ENCODE measurements at regions not wholly inside any gene's neighbourhood (a gene's known extent, or its start where the extent isn't known, plus 50 kb on each side); places are given as distances from the start of the nearest gene placed in this dataset.

- TF ChIP-seq, protein P1, sequence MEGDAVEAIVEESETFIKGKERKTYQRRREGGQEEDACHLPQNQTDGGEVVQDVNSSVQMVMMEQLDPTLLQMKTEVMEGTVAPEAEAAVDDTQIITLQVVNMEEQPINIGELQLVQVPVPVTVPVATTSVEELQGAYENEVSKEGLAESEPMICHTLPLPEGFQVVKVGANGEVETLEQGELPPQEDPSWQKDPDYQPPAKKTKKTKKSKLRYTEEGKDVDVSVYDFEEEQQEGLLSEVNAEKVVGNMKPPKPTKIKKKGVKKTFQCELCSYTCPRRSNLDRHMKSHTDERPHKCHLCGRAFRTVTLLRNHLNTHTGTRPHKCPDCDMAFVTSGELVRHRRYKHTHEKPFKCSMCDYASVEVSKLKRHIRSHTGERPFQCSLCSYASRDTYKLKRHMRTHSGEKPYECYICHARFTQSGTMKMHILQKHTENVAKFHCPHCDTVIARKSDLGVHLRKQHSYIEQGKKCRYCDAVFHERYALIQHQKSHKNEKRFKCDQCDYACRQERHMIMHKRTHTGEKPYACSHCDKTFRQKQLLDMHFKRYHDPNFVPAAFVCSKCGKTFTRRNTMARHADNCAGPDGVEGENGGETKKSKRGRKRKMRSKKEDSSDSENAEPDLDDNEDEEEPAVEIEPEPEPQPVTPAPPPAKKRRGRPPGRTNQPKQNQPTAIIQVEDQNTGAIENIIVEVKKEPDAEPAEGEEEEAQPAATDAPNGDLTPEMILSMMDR (conservative IDR thresholded peaks at IDR 0.05; ENCODE audit: low read depth, low read length): no peak
- TF ChIP-seq POLR2A (IDR thresholded peaks at IDR 0.05; ENCODE audit: low read depth, low read length) (no peak), RCOR1 (IDR thresholded peaks at IDR 0.05; ENCODE audit: insufficient replicate concordance, low read length) (no peak), MXI1 (IDR thresholded peaks at IDR 0.05; ENCODE audit: borderline replicate concordance, low read depth, low read length) (no peak), RAD21 (IDR thresholded peaks at IDR 0.05; ENCODE audit: low read length) (no peak), USF2 (IDR thresholded peaks at IDR 0.05; ENCODE audit: low read depth, low read length) (no peak)
Observed at GRCh38 chr13:33543631-33544265, 258.2 kb upstream of the STARD13 start.

Measured in IMR-90 (cell line).